ENCODE measurements at regions not wholly inside any gene's neighbourhood (a gene's known extent, or its start where the extent isn't known, plus 50 kb on each side); places are given as distances from the start of the nearest gene placed in this dataset.

GRCh38 chr5:135217669-135218485 lies 181.2 kb downstream of the MACROH2A1 start:
- DNase-seq = no peak

GRCh38 chr5:135216471-135217343 lies 182.3 kb downstream of the MACROH2A1 start:
- no peak for DNase-seq

DNA sequence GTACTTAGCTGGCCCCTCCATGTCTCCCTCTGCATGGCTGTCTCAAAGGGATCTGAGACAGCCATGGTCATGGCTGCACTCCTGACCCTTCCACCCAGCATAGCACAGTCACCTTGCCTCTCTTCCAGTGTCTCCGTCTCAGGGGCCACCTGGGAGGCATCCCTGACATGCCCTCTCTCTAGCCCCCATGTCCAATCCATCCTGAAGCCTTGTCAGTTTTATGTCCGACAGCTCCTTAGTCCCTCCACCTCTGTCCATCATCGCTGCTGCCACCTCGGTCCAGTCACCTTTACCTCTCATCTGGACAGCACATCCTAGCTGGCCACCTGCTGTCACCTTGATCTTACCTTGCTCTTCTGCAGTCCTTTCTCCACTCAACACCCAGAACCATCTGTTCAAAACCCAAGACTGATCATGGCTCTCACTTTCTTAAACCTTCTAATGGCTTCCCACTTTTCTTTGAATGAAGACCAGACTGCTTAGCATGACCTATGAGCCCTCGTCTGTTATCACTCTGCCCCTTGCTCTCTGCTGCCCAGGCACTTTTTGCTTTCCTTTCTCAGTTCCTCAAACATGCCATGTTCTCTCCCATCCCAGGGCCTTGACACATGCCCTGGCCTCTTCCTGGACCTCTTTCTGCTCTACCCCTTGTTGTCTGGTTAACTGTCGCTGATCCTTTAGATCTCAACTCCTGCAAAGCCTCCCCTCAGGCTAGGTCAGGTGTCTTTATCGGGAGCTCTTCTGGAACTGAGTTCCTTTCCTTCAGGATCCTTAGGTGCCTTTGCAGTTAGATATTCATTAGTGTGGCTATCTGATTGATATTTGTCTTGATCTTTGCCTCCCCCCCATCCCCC lies 181.8 kb upstream of the PITX1 start:
- DNase-seq = no peak

DNA sequence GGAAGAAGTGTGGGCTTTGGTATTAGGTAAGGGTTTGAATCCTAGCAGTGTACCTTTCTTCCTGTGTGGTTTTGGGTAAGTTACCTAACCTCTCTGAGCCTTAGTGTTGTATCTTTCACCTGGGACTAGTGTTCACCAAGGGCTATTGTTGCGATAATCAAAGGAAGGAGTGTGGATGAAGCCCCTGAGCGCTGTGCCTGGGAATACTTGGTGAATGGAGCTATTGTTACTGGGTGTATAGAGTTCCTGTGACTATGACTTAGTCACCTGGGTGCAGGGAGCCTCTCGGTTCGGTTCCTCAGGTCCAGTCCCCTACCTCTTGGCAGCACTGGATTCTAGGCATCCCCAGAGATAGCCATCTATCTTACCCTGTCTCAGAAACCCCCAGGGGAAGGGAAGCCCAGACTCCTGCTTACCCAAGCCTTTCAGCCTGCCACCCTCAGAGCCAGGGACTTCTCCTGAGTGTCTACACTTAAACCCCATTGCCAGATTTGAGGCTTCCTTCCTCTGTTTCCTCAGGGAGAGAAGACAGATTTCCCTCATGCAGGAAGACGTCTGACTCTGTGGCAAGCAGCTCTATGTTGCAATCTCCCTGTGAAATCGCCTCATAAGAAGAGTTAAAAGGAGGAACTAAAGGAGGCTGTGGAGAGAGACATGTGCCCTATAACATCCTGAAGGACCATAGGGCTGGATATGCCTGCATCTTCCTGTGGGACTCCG lies 181.0 kb upstream of the PITX1 start:
- no peak for DNase-seq

- DNase-seq = no peak
Measured at GRCh38 chr5:135213466-135214239, 179.6 kb upstream of the PITX1 start.

- DNase-seq = no peak
Measured at GRCh38 chr5:135213027-135213386, 179.0 kb upstream of the PITX1 start.

DNA sequence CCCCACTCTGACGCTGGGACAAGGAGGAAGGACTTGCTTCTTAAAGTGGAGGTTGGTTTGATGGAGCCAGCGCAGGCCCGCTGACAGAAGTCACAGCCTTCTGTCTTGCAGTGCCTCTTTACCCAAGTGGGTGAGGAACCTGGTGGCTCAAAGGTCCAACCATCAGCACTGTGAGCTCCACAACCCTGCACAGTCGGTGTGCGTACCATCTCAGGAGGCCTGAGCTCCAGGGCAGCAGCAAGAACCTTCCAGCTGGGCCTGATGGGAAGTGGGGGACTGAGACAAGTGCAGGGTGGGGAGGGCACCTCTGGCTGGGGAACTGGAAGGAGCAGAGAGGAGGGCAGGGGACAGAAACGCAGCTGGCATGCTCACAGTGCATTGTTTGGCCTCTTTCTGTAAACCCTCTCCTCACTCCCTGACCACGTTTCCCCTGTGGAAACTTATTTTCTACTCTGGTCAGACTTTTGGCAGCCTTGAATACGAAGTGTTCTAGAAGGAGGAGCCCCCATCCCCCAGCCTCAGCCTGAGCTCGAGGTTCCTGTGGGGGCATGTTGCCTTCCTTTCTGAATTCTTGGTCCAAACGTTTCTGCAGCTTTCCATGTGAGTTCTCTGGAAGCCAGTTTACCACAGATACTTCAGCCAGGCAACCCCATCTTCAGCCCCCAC lies 178.5 kb upstream of the PITX1 start:
- DNase-seq = no peak

- DNase-seq = no peak
Measured at GRCh38 chr5:135211791-135212190, 177.8 kb upstream of the PITX1 start.

GRCh38 chr5:135211083-135211790 lies 177.2 kb upstream of the PITX1 start:
- DNase-seq = no peak

GRCh38 chr5:135210286-135211055 lies 176.4 kb upstream of the PITX1 start:
- DNase-seq = no peak

- DNase-seq = peak; percentile 63
Measured at GRCh38 chr5:135208903-135209721, 175.1 kb upstream of the PITX1 start.

DNA sequence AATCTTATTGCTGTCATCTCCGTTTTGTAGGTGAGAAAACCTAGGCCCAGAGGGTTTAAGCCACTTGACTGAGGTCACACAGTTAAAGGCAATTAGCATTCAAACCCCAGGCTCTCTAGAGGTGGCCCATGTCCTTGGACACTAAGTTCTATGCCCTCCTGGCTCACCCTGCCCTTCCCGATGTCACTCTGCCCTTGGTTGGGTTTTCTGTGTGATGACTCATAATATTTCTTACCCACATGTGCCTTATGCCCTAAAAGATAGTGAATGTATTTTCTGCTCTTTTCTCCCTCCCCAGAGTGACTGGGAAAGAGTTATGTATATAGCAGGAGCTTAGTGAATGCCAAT lies 174.5 kb upstream of the PITX1 start:
- no peak for DNase-seq

- no peak for DNase-seq
Measured at GRCh38 chr5:135207866-135208265, 173.8 kb upstream of the PITX1 start.

GRCh38 chr5:135206862-135207261 lies 172.8 kb upstream of the PITX1 start:
- DNase-seq = no peak

DNA sequence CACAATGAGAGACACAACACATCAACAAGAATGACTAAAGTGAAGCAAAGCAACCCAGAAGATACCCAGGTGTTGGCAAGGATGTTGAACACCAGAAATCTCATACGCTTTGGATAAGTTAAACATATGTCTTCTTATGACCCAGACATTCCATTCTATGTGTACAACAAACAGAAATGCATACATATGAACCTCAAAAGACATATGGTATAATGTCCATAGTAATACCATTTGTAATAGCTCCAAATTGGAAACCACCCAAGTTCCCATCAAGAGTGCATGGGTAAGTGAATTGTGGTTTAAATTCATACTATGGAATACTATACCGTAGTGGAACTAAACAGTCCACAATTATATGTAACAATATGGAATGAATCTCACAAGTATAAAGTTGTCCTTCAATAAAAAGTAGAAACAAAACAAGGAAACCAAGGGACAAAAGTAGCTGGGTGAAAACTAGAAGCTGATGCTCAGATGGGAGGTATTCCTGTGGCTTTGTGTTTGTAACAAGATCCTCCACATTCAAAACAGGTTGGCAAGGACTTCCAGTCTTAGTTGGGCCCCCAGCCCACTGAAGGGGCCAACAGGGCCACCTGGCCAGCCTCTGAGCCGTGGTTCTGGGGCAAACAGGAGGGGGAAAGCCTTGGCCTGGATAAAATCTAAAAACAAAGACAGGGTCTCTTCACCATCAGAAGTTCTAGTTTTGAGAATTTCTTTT lies 171.8 kb upstream of the PITX1 start:
- DNase-seq = no peak

- DNase-seq = no peak
Measured at GRCh38 chr5:135204151-135204600, 170.1 kb upstream of the PITX1 start.

- peak; percentile 2 for DNase-seq
Measured at GRCh38 chr5:135203593-135204036, 169.6 kb upstream of the PITX1 start.

DNA sequence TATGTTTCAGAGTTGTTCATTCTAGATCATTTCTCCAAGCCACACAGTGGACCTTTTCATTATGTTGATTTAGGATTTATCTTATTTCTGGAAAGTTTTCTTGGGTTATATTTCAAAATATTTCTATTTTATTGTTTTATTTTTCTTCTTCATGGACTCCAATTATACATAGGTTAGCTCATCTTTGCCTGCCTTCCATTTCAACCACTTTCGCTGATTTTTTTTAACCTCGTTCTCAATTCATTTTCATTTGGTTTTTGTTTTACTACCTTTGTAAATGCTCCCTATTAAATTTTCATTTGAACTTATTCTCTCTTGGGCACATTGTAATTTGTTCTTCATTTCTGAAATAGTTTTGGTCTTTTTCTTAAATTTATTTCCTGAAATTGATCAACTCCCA lies 169.0 kb upstream of the PITX1 start:
- DNase-seq = no peak
